Right lobe of liver (tissue), 4 donors: ENCODE measurements at regions not wholly inside any gene's neighbourhood (a gene's known extent, or its start where the extent isn't known, plus 50 kb on each side); places are given as distances from the start of the nearest gene placed in this dataset.

Experiments
- CTCF ChIP-seq, 4 donors: fragments of 200-600 bp in 3 of 4; fragments of 450-650 bp in 1 of 4; IDR thresholded peaks; one replicate each; pipeline versions ENCODE4 v1.5.1 to v1.8.0; 2016 to 2022; ENCODE audit warnings: antibody characterized with exemption in 4 of 4, mild to moderate bottlenecking in 2 of 4
- POLR2A ChIP-seq: fragments of 450-650 bp; IDR thresholded peaks from one replicate; pipeline ENCODE4 v1.6.1; 2017; ENCODE audit warnings: antibody characterized with exemption, mild to moderate bottlenecking
- donor health status: DM: no; HTN: no; CAD: no.
- donor health status: DM: no; HTN: no; CAD: no.
- donor health status: DM: no; HTN: yes; CAD: no.

GRCh38 chr20:1809131-1809572 is 86.1 kb upstream of the SIRPA start:
- TF ChIP-seq CTCF (IDR thresholded peaks at IDR 0.05) (no peak), POLR2A (no peak)
